Lower leg skin (tissue), 4 donors: ENCODE measurements at regions not wholly inside any gene's neighbourhood (a gene's known extent, or its start where the extent isn't known, plus 50 kb on each side); places are given as distances from the start of the nearest gene placed in this dataset.

ENCODE experiments used
- DNase-seq, 2 donors: peaks; one replicate each; pipeline ENCODE4 v3.0.0-alpha.2; 2019; ENCODE audit warnings: low spot score in 2 of 2
- H3K4me3 ChIP-seq: fragments of 200-600 bp; sonication (generic); 2 replicates; pipeline ENCODE4 v1.5.1; 2017; ENCODE audit warnings: mild to moderate bottlenecking, low read depth; ENCODE audit not compliant: poor library complexity, severe bottlenecking
- POLR2A ChIP-seq, 2 donors: fragments of 450-650 bp; IDR thresholded peaks; one replicate each; pipeline ENCODE4 v1.6.1; 2016 to 2017; ENCODE audit warnings: antibody characterized with exemption in 2 of 2, mild to moderate bottlenecking in 1 of 2, moderate library complexity in 1 of 2
- WGBS, 2 donors: methylation state at CpG; one replicate each; pipeline ENCODE4 v1.1.5; 2018; 5-methylcytosine and 5-hydroxymethylcytosine counted together
- intact Hi-C: fragments of 100-400 bp; cut with DNase I; formaldehyde crosslinking; loops from one replicate; pipeline ENCODE4 v1.15.0; 2023; ENCODE audit warnings: low total_unique reads
- TF ChIP-seq, protein P1 (sequence below), 3 donors: fragments of 450-650 bp; IDR thresholded peaks; one replicate each; pipeline ENCODE4 v1.5.1; 2016; ENCODE audit warnings: antibody characterized with exemption in 3 of 3, mild to moderate bottlenecking in 3 of 3, moderate library complexity in 2 of 3

GRCh38 chr9:73553295-73553694 lies 401.6 kb downstream of the ANXA1 start:
- no peak for DNase-seq
- intact Hi-C loops: no loop called here
- 39 to 43% methylated on average over 3 of the region's 3 CpGs for WGBS, 2 donors
- TF ChIP-seq POLR2A (IDR thresholded peaks at IDR 0.05): no peak
- TF ChIP-seq, protein P1, sequence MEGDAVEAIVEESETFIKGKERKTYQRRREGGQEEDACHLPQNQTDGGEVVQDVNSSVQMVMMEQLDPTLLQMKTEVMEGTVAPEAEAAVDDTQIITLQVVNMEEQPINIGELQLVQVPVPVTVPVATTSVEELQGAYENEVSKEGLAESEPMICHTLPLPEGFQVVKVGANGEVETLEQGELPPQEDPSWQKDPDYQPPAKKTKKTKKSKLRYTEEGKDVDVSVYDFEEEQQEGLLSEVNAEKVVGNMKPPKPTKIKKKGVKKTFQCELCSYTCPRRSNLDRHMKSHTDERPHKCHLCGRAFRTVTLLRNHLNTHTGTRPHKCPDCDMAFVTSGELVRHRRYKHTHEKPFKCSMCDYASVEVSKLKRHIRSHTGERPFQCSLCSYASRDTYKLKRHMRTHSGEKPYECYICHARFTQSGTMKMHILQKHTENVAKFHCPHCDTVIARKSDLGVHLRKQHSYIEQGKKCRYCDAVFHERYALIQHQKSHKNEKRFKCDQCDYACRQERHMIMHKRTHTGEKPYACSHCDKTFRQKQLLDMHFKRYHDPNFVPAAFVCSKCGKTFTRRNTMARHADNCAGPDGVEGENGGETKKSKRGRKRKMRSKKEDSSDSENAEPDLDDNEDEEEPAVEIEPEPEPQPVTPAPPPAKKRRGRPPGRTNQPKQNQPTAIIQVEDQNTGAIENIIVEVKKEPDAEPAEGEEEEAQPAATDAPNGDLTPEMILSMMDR (IDR thresholded peaks at IDR 0.05): no peak
- no peak overlapping the region for H3K4me3 ChIP-seq

GRCh38 chr9:73558471-73558870 lies 406.8 kb downstream of the ANXA1 start:
- intact Hi-C loops: no loop called here
- TF ChIP-seq, protein P1 (IDR thresholded peaks at IDR 0.05): no peak
- TF ChIP-seq POLR2A (IDR thresholded peaks at IDR 0.05): no peak
- no peak overlapping the region for H3K4me3 ChIP-seq
- DNase-seq: no peak

DNA sequence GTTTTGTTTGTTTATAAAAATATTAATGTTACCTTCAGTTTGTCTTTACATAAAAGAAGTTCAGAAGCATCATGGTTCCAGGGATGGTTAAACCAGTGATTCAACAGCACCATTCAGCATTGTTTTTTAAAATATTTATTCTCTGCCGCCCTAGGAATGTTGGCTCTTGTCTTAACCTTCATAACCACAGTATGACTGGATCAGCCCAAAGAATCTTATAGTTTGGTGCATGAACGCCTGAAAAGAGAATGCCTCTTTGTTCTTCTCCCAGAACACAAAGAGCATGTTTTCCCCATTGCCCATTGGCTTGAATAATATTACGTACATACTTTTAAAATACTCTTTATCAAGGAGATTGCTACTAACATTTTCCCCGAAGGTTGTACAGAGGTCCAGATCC lies 413.4 kb downstream of the ANXA1 start:
- no peak for DNase-seq
- H3K4me3 ChIP-seq: no peak overlapping the region
- intact Hi-C loops: no loop called here
- no peak for TF ChIP-seq POLR2A (IDR thresholded peaks at IDR 0.05)
- TF ChIP-seq, protein P1 (IDR thresholded peaks at IDR 0.05): no peak
- WGBS, 2 donors: 63 to 74% methylated on average over 4 of the region's 4 CpGs

- TF ChIP-seq, protein P1 (IDR thresholded peaks at IDR 0.05): no peak
- TF ChIP-seq POLR2A (IDR thresholded peaks at IDR 0.05): no peak
- no peak overlapping the region for H3K4me3 ChIP-seq
- no peak for DNase-seq
- intact Hi-C loops: no loop called here
Measured at GRCh38 chr9:73565833-73566465, 414.3 kb downstream of the ANXA1 start.

- no peak for DNase-seq
- intact Hi-C loops: no loop called here
- TF ChIP-seq POLR2A (IDR thresholded peaks at IDR 0.05): no peak
- TF ChIP-seq, protein P1 (IDR thresholded peaks at IDR 0.05): no peak
- 70 to 74% methylated on average over 1 of the region's 1 CpG for WGBS, 2 donors
- H3K4me3 ChIP-seq: no peak overlapping the region
Measured at GRCh38 chr9:73566627-73567026, 415.0 kb downstream of the ANXA1 start.

- no peak overlapping the region for H3K4me3 ChIP-seq
- TF ChIP-seq, protein P1 (IDR thresholded peaks at IDR 0.05): no peak
- no peak for TF ChIP-seq POLR2A (IDR thresholded peaks at IDR 0.05)
- no peak for DNase-seq
- intact Hi-C loops: no loop called here
- 53 to 66% methylated on average over 4 of the region's 4 CpGs for WGBS, 2 donors
Measured at GRCh38 chr9:73573235-73573634, 421.6 kb downstream of the ANXA1 start.
